Hematopoietic multipotent progenitor cell treated with erythropoietin and hydrocortisone succinate and interleukin-3 and kit ligand, for 8 days (in vitro differentiated cells): ENCODE measurements at regions not wholly inside any gene's neighbourhood (a gene's known extent, or its start where the extent isn't known, plus 50 kb on each side); places are given as distances from the start of the nearest gene placed in this dataset.

Source experiments
- DNase-seq: peaks from one replicate; pipeline ENCODE4 v3.0.0-alpha.2; 2015

GRCh38 chr9:16099732-16100536 lies 547.1 kb downstream of the CCDC171 start:
- no peak for DNase-seq

GRCh38 chr9:16100537-16101091 lies 547.8 kb downstream of the CCDC171 start:
- no peak for DNase-seq

GRCh38 chr9:16102154-16102553 lies 549.3 kb downstream of the CCDC171 start:
- DNase-seq = no peak

- no peak for DNase-seq
Observed at GRCh38 chr9:16103620-16104397, 551.0 kb downstream of the CCDC171 start.

GRCh38 chr9:16105168-16106020 lies 552.6 kb downstream of the CCDC171 start:
- no peak for DNase-seq

GRCh38 chr9:16106021-16106571 lies 553.3 kb downstream of the CCDC171 start:
- DNase-seq = no peak

GRCh38 chr9:16112116-16112515 lies 559.3 kb downstream of the CCDC171 start:
- no peak for DNase-seq

GRCh38 chr9:16115994-16116393 lies 563.2 kb downstream of the CCDC171 start:
- DNase-seq = no peak

GRCh38 chr9:16118043-16118442 lies 565.2 kb downstream of the CCDC171 start:
- DNase-seq = no peak

GRCh38 chr9:16119261-16120230 lies 566.7 kb downstream of the CCDC171 start:
- DNase-seq = no peak

- no peak for DNase-seq
Observed at GRCh38 chr9:16120231-16120641, 567.4 kb downstream of the CCDC171 start.

- DNase-seq = no peak
Observed at GRCh38 chr9:16120727-16121126, 567.9 kb downstream of the CCDC171 start.

- no peak for DNase-seq
Observed at GRCh38 chr9:16121168-16121567, 568.3 kb downstream of the CCDC171 start.

- DNase-seq = no peak
Observed at GRCh38 chr9:16121601-16122286, 568.9 kb downstream of the CCDC171 start.

- no peak for DNase-seq
Observed at GRCh38 chr9:16125629-16126028, 572.8 kb downstream of the CCDC171 start.

- DNase-seq = no peak
Observed at GRCh38 chr9:16126042-16126441, 573.2 kb downstream of the CCDC171 start.

- DNase-seq = no peak
Observed at GRCh38 chr9:16128003-16128402, 575.2 kb downstream of the CCDC171 start.

- no peak for DNase-seq
Observed at GRCh38 chr9:16131264-16131663, 578.4 kb downstream of the CCDC171 start.

GRCh38 chr9:16132513-16132912 lies 579.7 kb downstream of the CCDC171 start:
- no peak for DNase-seq

GRCh38 chr9:16133032-16133431 lies 580.2 kb downstream of the CCDC171 start:
- DNase-seq = no peak
